Smooth muscle cell (in vitro differentiated cells): ENCODE measurements at regions not wholly inside any gene's neighbourhood (a gene's known extent, or its start where the extent isn't known, plus 50 kb on each side); places are given as distances from the start of the nearest gene placed in this dataset.

Experiments
- DNase-seq: peaks from one replicate; lab custom pipeline; 2025; ENCODE audit not compliant: unreplicated experiment; lab: John Stamatoyannopoulos, UW
- H2AFZ ChIP-seq: fragments of 200-600 bp; sonication (generic); 2 replicates; pipeline ENCODE4 v1.6.0; 2016; ENCODE audit warnings: antibody characterized with exemption, low read depth, mild to moderate bottlenecking
- H3F3A ChIP-seq: fragments of 200-600 bp; sonication (generic); 2 replicates; pipeline ENCODE4 v1.6.0; 2017; ENCODE audit warnings: antibody characterized with exemption, low read depth
- H3K27ac ChIP-seq: fragments of 200-600 bp; sonication (generic); 2 replicates; pipeline ENCODE4 v1.5.1; 2016; ENCODE audit warnings: low read depth, mild to moderate bottlenecking
- H3K27me3 ChIP-seq: fragments of 200-600 bp; sonication (generic); 2 replicates; pipeline ENCODE4 v1.6.1; 2016; ENCODE audit warnings: low read depth, mild to moderate bottlenecking
- H3K36me3 ChIP-seq: fragments of 200-600 bp; sonication (generic); 2 replicates; pipeline ENCODE4 v1.5.1; 2016; ENCODE audit warnings: low read depth
- H3K4me1 ChIP-seq: fragments of 200-600 bp; sonication (generic); 2 replicates; pipeline ENCODE4 v1.5.1; 2016; ENCODE audit warnings: low read depth
- H3K4me2 ChIP-seq: fragments of 200-600 bp; sonication (generic); 2 replicates; pipeline ENCODE4 v1.6.0; 2016; ENCODE audit warnings: mild to moderate bottlenecking
- H3K4me3 ChIP-seq: fragments of 200-600 bp; sonication (generic); 2 replicates; pipeline ENCODE4 v1.5.1; 2016; ENCODE audit warnings: mild to moderate bottlenecking
- H3K79me2 ChIP-seq: fragments of 200-600 bp; sonication (generic); 2 replicates; pipeline ENCODE4 v1.6.0; 2016; ENCODE audit warnings: low read depth, mild to moderate bottlenecking
- H3K9ac ChIP-seq: fragments of 200-600 bp; sonication (generic); 2 replicates; pipeline ENCODE4 v1.6.0; 2016; ENCODE audit warnings: low read depth
- H3K9me3 ChIP-seq: fragments of 200-600 bp; sonication (generic); replicated peaks from 2 replicates; pipeline ENCODE4 v1.5.1; 2016; ENCODE audit warnings: low read depth
- H4K20me1 ChIP-seq: fragments of 200-600 bp; sonication (generic); 2 replicates; pipeline ENCODE4 v1.6.0; 2016; ENCODE audit warnings: low read depth
- CTCF ChIP-seq: fragments of 200-600 bp; sonication (generic); IDR thresholded peaks from 2 replicates; pipeline ENCODE4 v1.5.1; 2017; ENCODE audit warnings: borderline replicate concordance, mild to moderate bottlenecking, antibody characterized with exemption; ENCODE audit not compliant: insufficient read depth, poor library complexity, severe bottlenecking
- WGBS: methylation state at CpG from one replicate; pipeline ENCODE4 v1.1.7; 2016; ENCODE audit warnings: low lambda C conversion rate; 5-methylcytosine and 5-hydroxymethylcytosine counted together

- Histone ChIP-seq H3K36me3 (no peaks in the 10 kb centered on the region), H3K27ac (no peak overlapping the region), H3K4me3 (no peak overlapping the region), H3K79me2 (no peaks in the 10 kb centered on the region), H2AFZ (no peak overlapping the region), H3K4me1 (no peaks in the 10 kb centered on the region), H3F3A (no peaks in the 10 kb centered on the region), H3K27me3 (no peaks in the 10 kb centered on the region), H3K4me2 (no peak overlapping the region), H3K9ac (no peak overlapping the region), H4K20me1 (no peaks in the 10 kb centered on the region), H3K9me3 (no peaks in the 10 kb centered on the region)
- WGBS: 96% methylated on average over 6 of the region's 6 CpGs
- DNase-seq: no peak
- TF ChIP-seq CTCF: no peak
Observed at GRCh38 chr2:195595825-195596224, 61.2 kb upstream of the SLC39A10 start.

GRCh38 chr2:195594919-195595694, 61.9 kb upstream of the SLC39A10 start:
- Histone ChIP-seq H4K20me1 (no peaks in the 10 kb centered on the region), H3K9me3 (no peaks in the 10 kb centered on the region), H2AFZ (no peak overlapping the region), H3K4me2 (no peak overlapping the region), H3K36me3 (no peaks in the 10 kb centered on the region), H3K79me2 (no peaks in the 10 kb centered on the region), H3K9ac (no peak overlapping the region), H3K4me1 (no peaks in the 10 kb centered on the region), H3K4me3 (no peak overlapping the region), H3K27ac (no peak overlapping the region), H3K27me3 (no peaks in the 10 kb centered on the region), H3F3A (no peaks in the 10 kb centered on the region)
- DNase-seq: no peak
- 76% methylated on average over 4 of the region's 4 CpGs for WGBS
- no peak for TF ChIP-seq CTCF

GRCh38 chr2:195594248-195594647, 62.8 kb upstream of the SLC39A10 start:
- Histone ChIP-seq H2AFZ (no peak overlapping the region), H3K4me3 (no peak overlapping the region), H3K36me3 (no peaks in the 10 kb centered on the region), H3K27me3 (no peaks in the 10 kb centered on the region), H3K4me1 (no peaks in the 10 kb centered on the region), H3K4me2 (no peak overlapping the region), H3K79me2 (no peaks in the 10 kb centered on the region), H3F3A (no peaks in the 10 kb centered on the region), H3K9me3 (no peaks in the 10 kb centered on the region), H3K9ac (no peak overlapping the region), H4K20me1 (no peaks in the 10 kb centered on the region), H3K27ac (no peak overlapping the region)
- TF ChIP-seq CTCF: no peak
- 98% methylated on average over 3 of the region's 3 CpGs for WGBS
- DNase-seq: no peak

- WGBS: 94% methylated on average over 2 of the region's 2 CpGs
- Histone ChIP-seq H3K79me2 (no peaks in the 10 kb centered on the region), H3F3A (no peaks in the 10 kb centered on the region), H3K9ac (no peak overlapping the region), H2AFZ (no peak overlapping the region), H3K27ac (no peak overlapping the region), H3K4me3 (no peak overlapping the region), H4K20me1 (no peaks in the 10 kb centered on the region), H3K9me3 (no peaks in the 10 kb centered on the region), H3K36me3 (no peaks in the 10 kb centered on the region), H3K4me2 (no peak overlapping the region), H3K27me3 (no peaks in the 10 kb centered on the region), H3K4me1 (no peaks in the 10 kb centered on the region)
- no peak for TF ChIP-seq CTCF
- DNase-seq: no peak
Observed at GRCh38 chr2:195592105-195592504, 64.9 kb upstream of the SLC39A10 start.
